ENCODE measurements at regions not wholly inside any gene's neighbourhood (a gene's known extent, or its start where the extent isn't known, plus 50 kb on each side); places are given as distances from the start of the nearest gene placed in this dataset.
A peak's percentile ranks its signal among the peaks of the same experiment; 100 is the strongest.

DNA sequence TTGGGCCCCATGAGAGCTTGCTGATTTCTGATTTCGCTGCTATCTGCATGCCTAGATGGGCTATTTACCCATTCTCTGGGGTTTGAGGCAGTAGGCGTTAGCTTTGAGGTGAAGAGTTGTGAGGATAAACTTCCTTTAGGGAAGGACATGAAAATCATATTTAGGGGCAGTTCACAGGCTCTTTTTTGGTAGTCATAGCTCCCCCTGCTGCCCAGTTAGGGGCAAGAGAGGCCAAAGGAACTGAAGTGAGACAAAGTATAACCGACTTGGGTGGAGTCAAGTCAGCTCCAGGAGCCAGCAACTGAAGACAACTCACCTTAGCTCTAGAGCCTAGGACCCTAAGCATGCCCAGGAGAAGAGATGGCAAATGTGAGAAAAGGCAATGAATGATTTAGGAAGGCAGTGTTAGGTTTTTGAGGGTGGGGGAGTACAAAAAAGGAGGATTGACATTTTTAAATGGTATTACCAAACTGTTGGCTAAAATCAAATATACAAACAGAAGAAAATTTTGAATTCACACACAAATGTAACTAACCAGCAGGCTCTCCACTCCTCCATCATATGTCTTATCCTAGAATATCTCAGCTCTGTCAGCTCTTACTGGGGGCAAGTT lies 625.2 kb downstream of the LMO4 start:
- Mint-ChIP-seq H3K27ac (no peak overlapping the region), H3K9me3 (no peaks in the 10 kb centered on the region), H3K36me3 (ENCODE audit: low read depth) (no peaks in the 10 kb centered on the region), H3K4me3 (no peak overlapping the region), H3K27me3 (ENCODE audit: insufficient read depth) (peaks cover 2% of the 10 kb centered on the region), H3K4me1 (peaks cover 3% of the 10 kb centered on the region)
- Histone ChIP-seq H3K27ac (ENCODE audit: low read depth, low read length) (no peak overlapping the region), H3K9me3 (ENCODE audit: control insufficient read depth, low read length) (no peaks in the 10 kb centered on the region), H3K4me3 (ENCODE audit: low read length) (no peak overlapping the region), H3K4me1 (ENCODE audit: control insufficient read depth, insufficient read depth, low read length) (no peaks in the 10 kb centered on the region), H3K9ac (ENCODE audit: extremely low read depth, low read length, poor library complexity, severe bottlenecking) (no peak overlapping the region), H3K36me3 (ENCODE audit: control insufficient read depth, insufficient read depth, low read length) (no peaks in the 10 kb centered on the region), H3K27me3 (ENCODE audit: control insufficient read depth, insufficient read depth, low read length, poor library complexity, severe bottlenecking) (no peaks in the 10 kb centered on the region)
- peak; percentile 83 for DNase-seq
- 17 to 27% methylated on average over 1 to 3 of the region's 3 CpGs for WGBS, 2 experiments (ENCODE audit: insufficient coverage in 1 of 2, insufficient read length in 1 of 2)
- peak; percentile 92 for TF ChIP-seq CTCF (conservative IDR thresholded peaks at IDR 0.05)

- Mint-ChIP-seq H3K36me3 (ENCODE audit: low read depth) (no peaks in the 10 kb centered on the region), H3K9me3 (no peaks in the 10 kb centered on the region), H3K27ac (no peak overlapping the region), H3K4me3 (no peak overlapping the region), H3K27me3 (ENCODE audit: insufficient read depth) (no peaks in the 10 kb centered on the region), H3K4me1 (peaks cover 3% of the 10 kb centered on the region)
- no peak overlapping the region for H3K9ac ChIP-seq (ENCODE audit: extremely low read depth, low read length, poor library complexity, severe bottlenecking)
- no peak overlapping the region for H3K27ac ChIP-seq (ENCODE audit: low read depth, low read length)
- H3K36me3 ChIP-seq (ENCODE audit: control insufficient read depth, insufficient read depth, low read length): no peaks in the 10 kb centered on the region
- H3K27me3 ChIP-seq (ENCODE audit: control insufficient read depth, insufficient read depth, low read length, poor library complexity, severe bottlenecking): no peaks in the 10 kb centered on the region
- no peak for DNase-seq
- H3K9me3 ChIP-seq (ENCODE audit: control insufficient read depth, low read length): no peaks in the 10 kb centered on the region
- no peak for TF ChIP-seq CTCF (conservative IDR thresholded peaks at IDR 0.05)
- 91% methylated on average over 5 of the region's 5 CpGs; no CpG with 5 or more reads in 1 of the 2 experiments for WGBS, 2 experiments (ENCODE audit: insufficient coverage in 1 of 2, insufficient read length in 1 of 2)
- H3K4me3 ChIP-seq (ENCODE audit: low read length): no peak overlapping the region
- no peaks in the 10 kb centered on the region for H3K4me1 ChIP-seq (ENCODE audit: control insufficient read depth, insufficient read depth, low read length)
Observed at GRCh38 chr1:87955038-87955437, 626.4 kb downstream of the LMO4 start.

DNA sequence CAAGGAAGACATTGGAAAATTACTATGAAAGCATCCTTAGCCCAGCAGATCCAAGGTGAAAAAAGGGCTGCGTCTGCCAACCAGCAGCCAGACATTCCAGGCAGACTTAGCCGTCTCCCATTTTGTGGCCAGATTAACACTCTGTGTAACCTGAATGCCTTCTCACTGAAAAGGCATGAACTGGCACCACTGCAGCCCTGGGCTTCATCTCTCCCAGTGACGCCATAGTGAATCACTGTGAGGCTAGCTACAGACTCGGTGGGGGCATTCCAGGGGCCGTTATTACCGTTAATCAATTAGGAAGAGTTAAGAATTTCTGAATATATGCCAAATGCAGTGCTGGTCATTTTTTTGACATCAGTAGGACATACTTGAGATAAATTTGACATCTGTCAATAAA lies 627.4 kb downstream of the LMO4 start:
- Mint-ChIP-seq H3K27ac (no peak overlapping the region), H3K4me1 (peaks cover 3% of the 10 kb centered on the region)
- H3K27ac ChIP-seq (ENCODE audit: low read depth, low read length): no peak overlapping the region

More for the DNA sequence above, 627.4 kb downstream of the LMO4 start:
- no peaks in the 10 kb centered on the region for H3K27me3 ChIP-seq (ENCODE audit: control insufficient read depth, insufficient read depth, low read length, poor library complexity, severe bottlenecking)
- WGBS, 2 experiments (ENCODE audit: insufficient coverage in 1 of 2, insufficient read length in 1 of 2): 88 to 91% methylated on average over 3 to 6 of the region's 6 CpGs
- Mint-ChIP-seq H3K27me3 (ENCODE audit: insufficient read depth) (no peaks in the 10 kb centered on the region), H3K4me3 (no peak overlapping the region), H3K36me3 (ENCODE audit: low read depth) (no peaks in the 10 kb centered on the region), H3K9me3 (no peaks in the 10 kb centered on the region)
- H3K4me1 ChIP-seq (ENCODE audit: control insufficient read depth, insufficient read depth, low read length): no peaks in the 10 kb centered on the region
- no peak overlapping the region for H3K4me3 ChIP-seq (ENCODE audit: low read length)
- no peak overlapping the region for H3K9ac ChIP-seq (ENCODE audit: extremely low read depth, low read length, poor library complexity, severe bottlenecking)
- H3K36me3 ChIP-seq (ENCODE audit: control insufficient read depth, insufficient read depth, low read length): no peaks in the 10 kb centered on the region
- no peaks in the 10 kb centered on the region for H3K9me3 ChIP-seq (ENCODE audit: control insufficient read depth, low read length)
- TF ChIP-seq CTCF (conservative IDR thresholded peaks at IDR 0.05): no peak
- no peak for DNase-seq
